ENCODE measurements at regions not wholly inside any gene's neighbourhood (a gene's known extent, or its start where the extent isn't known, plus 50 kb on each side); places are given as distances from the start of the nearest gene placed in this dataset.

DNA sequence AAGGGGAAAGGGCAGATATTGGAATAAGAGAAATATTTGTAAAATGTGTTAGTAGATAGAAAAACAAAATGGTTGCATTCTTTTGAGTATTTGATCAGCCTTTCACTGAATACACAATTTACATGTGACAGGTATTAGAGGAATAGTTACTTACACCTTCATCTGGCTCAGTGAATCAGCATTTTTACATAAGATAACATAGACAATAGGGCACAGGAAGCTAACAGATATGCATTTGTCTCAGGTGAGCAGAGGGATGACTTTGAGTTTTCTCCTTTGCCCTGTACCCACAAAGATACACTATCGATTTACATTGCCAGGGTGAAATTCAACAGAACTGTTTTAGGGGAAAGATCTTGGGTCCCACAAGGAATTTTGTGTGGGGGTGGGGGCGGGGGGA is 373.1 kb upstream of the NETO1 start:
- TF ChIP-seq, protein P1, sequence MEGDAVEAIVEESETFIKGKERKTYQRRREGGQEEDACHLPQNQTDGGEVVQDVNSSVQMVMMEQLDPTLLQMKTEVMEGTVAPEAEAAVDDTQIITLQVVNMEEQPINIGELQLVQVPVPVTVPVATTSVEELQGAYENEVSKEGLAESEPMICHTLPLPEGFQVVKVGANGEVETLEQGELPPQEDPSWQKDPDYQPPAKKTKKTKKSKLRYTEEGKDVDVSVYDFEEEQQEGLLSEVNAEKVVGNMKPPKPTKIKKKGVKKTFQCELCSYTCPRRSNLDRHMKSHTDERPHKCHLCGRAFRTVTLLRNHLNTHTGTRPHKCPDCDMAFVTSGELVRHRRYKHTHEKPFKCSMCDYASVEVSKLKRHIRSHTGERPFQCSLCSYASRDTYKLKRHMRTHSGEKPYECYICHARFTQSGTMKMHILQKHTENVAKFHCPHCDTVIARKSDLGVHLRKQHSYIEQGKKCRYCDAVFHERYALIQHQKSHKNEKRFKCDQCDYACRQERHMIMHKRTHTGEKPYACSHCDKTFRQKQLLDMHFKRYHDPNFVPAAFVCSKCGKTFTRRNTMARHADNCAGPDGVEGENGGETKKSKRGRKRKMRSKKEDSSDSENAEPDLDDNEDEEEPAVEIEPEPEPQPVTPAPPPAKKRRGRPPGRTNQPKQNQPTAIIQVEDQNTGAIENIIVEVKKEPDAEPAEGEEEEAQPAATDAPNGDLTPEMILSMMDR (IDR thresholded peaks at IDR 0.05) = no peak
- TF ChIP-seq POLR2A (IDR thresholded peaks at IDR 0.05) (no peak), POLR2AphosphoS5 (IDR thresholded peaks at IDR 0.05) (no peak)
